ENCODE measurements at regions not wholly inside any gene's neighbourhood (a gene's known extent, or its start where the extent isn't known, plus 50 kb on each side); places are given as distances from the start of the nearest gene placed in this dataset.

DNA sequence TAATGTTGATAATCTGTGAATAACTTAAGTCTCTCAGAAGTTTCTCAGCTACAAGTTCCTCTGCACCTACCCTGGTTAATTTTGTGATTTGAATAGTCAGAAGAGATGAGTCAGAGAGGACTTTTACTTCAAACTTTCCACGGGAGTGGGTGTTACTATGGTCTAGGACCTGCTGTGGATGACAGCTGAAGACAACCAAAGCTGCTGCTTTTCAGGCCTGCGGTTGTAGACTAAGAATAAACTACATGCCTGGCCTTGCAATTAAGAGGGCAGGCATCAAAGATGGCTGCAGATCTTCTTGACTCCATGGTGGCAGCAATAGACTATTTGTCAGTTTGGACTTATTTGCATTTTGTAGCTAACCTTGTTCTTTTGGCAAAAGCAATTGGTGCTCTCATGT is 227.1 kb upstream of the KRR1 start:
- H3K4me3 Mint-ChIP-seq, result no peak overlapping the region
- H3K27me3 Mint-ChIP-seq (ENCODE audit: insufficient read depth, low read depth), result peaks cover 8% of the 10 kb centered on the region
- no peaks in the 10 kb centered on the region for H3K79me2 ChIP-seq (ENCODE audit: low read depth)
- H3K4me1 Mint-ChIP-seq, result peaks cover 13% of the 10 kb centered on the region
- no peaks in the 10 kb centered on the region for H3F3A ChIP-seq (ENCODE audit: low read depth)
- TF ChIP-seq EZH2 (IDR thresholded peaks at IDR 0.05), result no peak
- no peak for TF ChIP-seq EZH2phosphoT487 (IDR thresholded peaks at IDR 0.05)
- TF ChIP-seq, protein P1, sequence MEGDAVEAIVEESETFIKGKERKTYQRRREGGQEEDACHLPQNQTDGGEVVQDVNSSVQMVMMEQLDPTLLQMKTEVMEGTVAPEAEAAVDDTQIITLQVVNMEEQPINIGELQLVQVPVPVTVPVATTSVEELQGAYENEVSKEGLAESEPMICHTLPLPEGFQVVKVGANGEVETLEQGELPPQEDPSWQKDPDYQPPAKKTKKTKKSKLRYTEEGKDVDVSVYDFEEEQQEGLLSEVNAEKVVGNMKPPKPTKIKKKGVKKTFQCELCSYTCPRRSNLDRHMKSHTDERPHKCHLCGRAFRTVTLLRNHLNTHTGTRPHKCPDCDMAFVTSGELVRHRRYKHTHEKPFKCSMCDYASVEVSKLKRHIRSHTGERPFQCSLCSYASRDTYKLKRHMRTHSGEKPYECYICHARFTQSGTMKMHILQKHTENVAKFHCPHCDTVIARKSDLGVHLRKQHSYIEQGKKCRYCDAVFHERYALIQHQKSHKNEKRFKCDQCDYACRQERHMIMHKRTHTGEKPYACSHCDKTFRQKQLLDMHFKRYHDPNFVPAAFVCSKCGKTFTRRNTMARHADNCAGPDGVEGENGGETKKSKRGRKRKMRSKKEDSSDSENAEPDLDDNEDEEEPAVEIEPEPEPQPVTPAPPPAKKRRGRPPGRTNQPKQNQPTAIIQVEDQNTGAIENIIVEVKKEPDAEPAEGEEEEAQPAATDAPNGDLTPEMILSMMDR (IDR thresholded peaks at IDR 0.05), result no peak
- no peak for DNase-seq (ENCODE audit: low spot score)
- no peaks in the 10 kb centered on the region for H3K27me3 ChIP-seq
- no peak overlapping the region for H3K27ac ChIP-seq
- H3K4me1 ChIP-seq, result no peaks in the 10 kb centered on the region
- H3K27ac Mint-ChIP-seq, result no peak overlapping the region
- H3K9me3 Mint-ChIP-seq, result peaks cover 2% of the 10 kb centered on the region
- no peak overlapping the region for H3K9ac ChIP-seq
- no peak overlapping the region for H2AFZ ChIP-seq (replicated peaks)
- H3K36me3 ChIP-seq, result no peaks in the 10 kb centered on the region
- no peaks in the 10 kb centered on the region for H3K9me3 ChIP-seq (ENCODE audit: low read depth)
- H3K4me2 ChIP-seq, result no peak overlapping the region
- no peaks in the 10 kb centered on the region for H3K36me3 Mint-ChIP-seq
- H4K20me1 ChIP-seq (ENCODE audit: low read depth), result no peaks in the 10 kb centered on the region
- no peak overlapping the region for H3K4me3 ChIP-seq

DNA sequence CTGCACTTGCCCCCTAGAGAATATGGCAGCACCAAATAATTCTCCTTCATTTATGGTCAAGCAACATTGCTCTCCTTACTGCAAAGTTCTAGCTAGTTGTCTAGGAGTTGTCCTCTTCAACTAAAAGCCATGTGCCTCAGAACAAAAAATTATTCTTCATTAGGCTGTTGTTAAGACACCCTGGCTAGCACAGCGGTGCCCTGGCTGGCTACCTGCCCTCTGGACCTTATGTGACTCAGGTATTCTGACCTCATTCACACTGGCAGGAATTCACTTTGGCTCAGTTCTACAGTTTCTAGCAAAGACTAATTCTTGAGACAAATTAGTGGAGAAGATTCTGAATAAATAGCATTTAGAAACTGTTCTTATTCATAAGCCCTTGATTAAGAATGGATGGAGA is 224.4 kb upstream of the KRR1 start:
- TF ChIP-seq EZH2 (IDR thresholded peaks at IDR 0.05) (no peak), EZH2phosphoT487 (IDR thresholded peaks at IDR 0.05) (no peak)
- TF ChIP-seq, protein P1 (IDR thresholded peaks at IDR 0.05), result no peak
- Mint-ChIP-seq H3K27me3 (ENCODE audit: insufficient read depth, low read depth) (peaks cover 5% of the 10 kb centered on the region), H3K4me3 (no peak overlapping the region), H3K27ac (no peak overlapping the region), H3K9me3 (no peaks in the 10 kb centered on the region), H3K36me3 (no peaks in the 10 kb centered on the region), H3K4me1 (peaks cover 13% of the 10 kb centered on the region)
- Histone ChIP-seq H3K9me3 (ENCODE audit: low read depth) (no peaks in the 10 kb centered on the region), H3K9ac (no peak overlapping the region), H3K4me3 (no peak overlapping the region), H3K4me1 (no peaks in the 10 kb centered on the region), H3F3A (ENCODE audit: low read depth) (no peaks in the 10 kb centered on the region), H3K79me2 (ENCODE audit: low read depth) (no peaks in the 10 kb centered on the region), H3K36me3 (no peaks in the 10 kb centered on the region), H4K20me1 (ENCODE audit: low read depth) (no peaks in the 10 kb centered on the region), H3K27me3 (no peaks in the 10 kb centered on the region), H3K27ac (no peak overlapping the region), H2AFZ (replicated peaks) (no peak overlapping the region), H3K4me2 (no peak overlapping the region)
- no peak for DNase-seq (ENCODE audit: low spot score)

DNA sequence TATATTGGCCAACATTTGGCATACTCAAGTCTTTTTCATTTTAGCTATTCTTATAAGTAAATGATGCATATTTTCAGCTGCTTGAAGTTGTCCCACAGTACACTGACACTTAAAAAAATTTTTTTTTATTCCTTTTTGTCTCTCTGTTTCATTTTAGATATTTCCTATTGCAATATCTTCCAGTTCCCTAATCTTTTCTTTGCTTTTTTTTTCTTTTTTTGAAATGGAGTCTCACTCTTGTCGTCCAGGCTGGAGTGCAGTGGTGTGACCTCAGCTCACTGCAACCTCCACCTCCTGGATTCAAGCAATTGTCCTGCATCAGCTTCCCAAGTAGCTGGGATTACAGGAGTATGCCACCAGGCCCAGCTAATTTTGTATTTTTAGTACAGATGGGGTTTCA is 217.4 kb upstream of the KRR1 start:
- no peaks in the 10 kb centered on the region for H3K36me3 Mint-ChIP-seq
- TF ChIP-seq, protein P1 (IDR thresholded peaks at IDR 0.05), result no peak
- TF ChIP-seq EZH2phosphoT487 (IDR thresholded peaks at IDR 0.05) (no peak), EZH2 (IDR thresholded peaks at IDR 0.05) (no peak)

More for the DNA sequence above, 217.4 kb upstream of the KRR1 start:
- Histone ChIP-seq H3K9me3 (ENCODE audit: low read depth) (no peaks in the 10 kb centered on the region), H3K27ac (no peak overlapping the region), H3K4me2 (no peak overlapping the region), H3K36me3 (no peaks in the 10 kb centered on the region), H2AFZ (replicated peaks) (no peak overlapping the region), H3K9ac (no peak overlapping the region), H3K79me2 (ENCODE audit: low read depth) (no peaks in the 10 kb centered on the region), H3K27me3 (no peaks in the 10 kb centered on the region), H3K4me3 (no peak overlapping the region), H3F3A (ENCODE audit: low read depth) (peaks cover 5% of the 10 kb centered on the region), H3K4me1 (peaks cover 9% of the 10 kb centered on the region), H4K20me1 (ENCODE audit: low read depth) (no peaks in the 10 kb centered on the region)
- Mint-ChIP-seq H3K27me3 (ENCODE audit: insufficient read depth, low read depth) (no peaks in the 10 kb centered on the region), H3K4me3 (no peak overlapping the region), H3K9me3 (peaks cover 5% of the 10 kb centered on the region), H3K27ac (no peak overlapping the region), H3K4me1 (peaks cover 25% of the 10 kb centered on the region)
- no peak for DNase-seq (ENCODE audit: low spot score)
